A673 (cell line): ENCODE measurements at regions not wholly inside any gene's neighbourhood (a gene's known extent, or its start where the extent isn't known, plus 50 kb on each side); places are given as distances from the start of the nearest gene placed in this dataset.

ENCODE experiments used
- BruUV-seq: library from RNA; stranded (reverse); fragments of 400-500 nt; replicated peaks from 2 replicates; lab custom pipeline; 2021; lab: Mats Ljungman, UMichigan
- CTCF ChIA-PET: fragments of 300-600 bp; sonication (Branson Sonifier 250); formaldehyde crosslinking; loops from one replicate; lab custom pipeline; 2022; ENCODE audit warnings: antibody characterized with exemption; lab: Charles Lee
- POLR2A ChIA-PET: fragments of 300-600 bp; sonication (Branson Sonifier 250); formaldehyde crosslinking; loops from one replicate; lab custom pipeline; 2022; ENCODE audit warnings: antibody characterized with exemption; ENCODE audit not compliant: low non-redundant PET; lab: Charles Lee
- DNase-seq: peaks from one replicate; pipeline ENCODE4 v3.0.0-alpha.2; 2015; ENCODE audit warnings: low spot score
- H3K27ac ChIP-seq: fragments of 200-600 bp; sonication (generic); 2 replicates; pipeline ENCODE4 v1.5.1; 2016; ENCODE audit warnings: mixed run types, low read depth, mild to moderate bottlenecking, mixed read lengths, antibody characterized with exemption, low read length; ENCODE audit not compliant: poor library complexity, severe bottlenecking
- H3K27me3 ChIP-seq: fragments of 200-600 bp; sonication (generic); replicated peaks from 2 replicates; pipeline ENCODE4 v1.6.1; 2017; ENCODE audit warnings: mixed run types, low read depth, mild to moderate bottlenecking, mixed read lengths, antibody characterized with exemption, low read length; ENCODE audit not compliant: insufficient read depth, poor library complexity
- H3K36me3 ChIP-seq: fragments of 200-600 bp; sonication (generic); 2 replicates; pipeline ENCODE4 v1.6.1; 2016; ENCODE audit warnings: mixed run types, mild to moderate bottlenecking, mixed read lengths, antibody characterized with exemption, low read length; ENCODE audit not compliant: insufficient read depth, poor library complexity, severe bottlenecking
- H3K4me1 ChIP-seq: fragments of 200-600 bp; sonication (generic); 2 replicates; pipeline ENCODE4 v1.6.1; 2017; ENCODE audit warnings: mixed run types, mild to moderate bottlenecking, mixed read lengths, antibody characterized with exemption, low read length; ENCODE audit not compliant: insufficient read depth, poor library complexity, severe bottlenecking
- H3K4me3 ChIP-seq: fragments of 200-600 bp; sonication (generic); 2 replicates; pipeline ENCODE4 v1.5.1; 2016; ENCODE audit warnings: low read depth, mixed run types, mild to moderate bottlenecking, mixed read lengths, low read length; ENCODE audit not compliant: poor library complexity, severe bottlenecking
- H3K9me3 ChIP-seq: fragments of 200-600 bp; sonication (generic); 2 replicates; pipeline ENCODE4 v1.6.1; 2016; ENCODE audit warnings: mixed run types, low read depth, mild to moderate bottlenecking, mixed read lengths, antibody characterized with exemption, low read length; ENCODE audit not compliant: poor library complexity, severe bottlenecking
- CTCF ChIP-seq: fragments of 300-800, 200-600 bp; sonication (generic); conservative IDR thresholded peaks from 2 replicates; pipeline ENCODE4 v1.5.1; 2017; ENCODE audit warnings: low read depth, mild to moderate bottlenecking, antibody characterized with exemption, low read length, moderate library complexity, mixed read lengths
- EZH2 ChIP-seq: fragments of 200-600 bp; sonication (generic); IDR thresholded peaks from 2 replicates; pipeline ENCODE4 v1.6.1; 2017; ENCODE audit warnings: borderline replicate concordance, low read depth, mild to moderate bottlenecking, mixed read lengths, antibody characterized with exemption, low read length; ENCODE audit not compliant: poor library complexity, severe bottlenecking
- intact Hi-C: fragments of 100-400 bp; cut with micrococcal nuclease; formaldehyde crosslinking; loops from one replicate; pipeline ENCODE4 v1.10.0; 2022; ENCODE audit not compliant: unreplicated experiment

DNA sequence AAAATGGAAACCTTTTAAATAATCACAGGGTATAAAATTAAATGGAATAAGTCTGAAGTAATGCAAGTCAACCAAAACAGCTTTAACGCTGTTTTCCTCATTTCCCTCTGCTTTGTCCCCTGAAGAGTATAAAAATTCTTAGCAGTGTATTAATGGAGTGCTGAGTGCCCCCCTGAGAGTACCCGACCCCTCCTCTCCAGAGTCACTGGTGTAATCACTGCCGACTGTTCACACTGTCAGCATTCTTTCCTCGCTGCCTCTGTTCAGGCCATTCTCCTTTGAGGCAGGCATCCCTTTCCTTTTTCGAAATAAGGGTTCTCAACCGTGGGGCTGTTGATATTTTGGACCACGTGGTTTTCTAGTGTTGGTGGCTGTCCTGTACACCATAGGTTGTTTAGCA, 146.9 kb upstream of the SLC10A2 start:
- H3K4me1 ChIP-seq = no peaks in the 10 kb centered on the region
- H3K9me3 ChIP-seq = no peaks in the 10 kb centered on the region
- H3K36me3 ChIP-seq = no peaks in the 10 kb centered on the region
- TF ChIP-seq CTCF (no peak), EZH2 (no peak)
- no TSS peak for BruUV-seq
- POLR2A ChIA-PET = no interaction called here
- intact Hi-C loops = no loop called here
- CTCF ChIA-PET = no interaction called here
- no peak overlapping the region for H3K4me3 ChIP-seq
- H3K27me3 ChIP-seq = peaks cover 58% of the 10 kb centered on the region
- no peak overlapping the region for H3K27ac ChIP-seq
- no peak for DNase-seq

- ChIA-PET CTCF (no interaction called here), POLR2A (no interaction called here)
- no peak overlapping the region for H3K27ac ChIP-seq
- H3K4me3 ChIP-seq = no peak overlapping the region
- BruUV-seq = no TSS peak
- H3K27me3 ChIP-seq = peaks cover 64% of the 10 kb centered on the region
- no peaks in the 10 kb centered on the region for H3K36me3 ChIP-seq
- intact Hi-C loops = no loop called here
- no peaks in the 10 kb centered on the region for H3K9me3 ChIP-seq
- no peaks in the 10 kb centered on the region for H3K4me1 ChIP-seq
- DNase-seq = no peak
- TF ChIP-seq CTCF (no peak), EZH2 (no peak)
Measured at GRCh38 chr13:103210348-103210747, 144.1 kb upstream of the SLC10A2 start.

GRCh38 chr13:103203735-103204330, 137.6 kb upstream of the SLC10A2 start:
- ChIA-PET CTCF (no interaction called here), POLR2A (no interaction called here)
- peaks cover 56% of the 10 kb centered on the region for H3K27me3 ChIP-seq
- H3K27ac ChIP-seq = no peak overlapping the region
- no peak overlapping the region for H3K4me3 ChIP-seq
- BruUV-seq = no TSS peak
- H3K4me1 ChIP-seq = no peaks in the 10 kb centered on the region
- no peak for DNase-seq
- intact Hi-C loops = no loop called here
- H3K36me3 ChIP-seq = no peaks in the 10 kb centered on the region
- no peaks in the 10 kb centered on the region for H3K9me3 ChIP-seq
- TF ChIP-seq EZH2 (no peak), CTCF (no peak)
